H1 (cell line): ENCODE measurements at regions not wholly inside any gene's neighbourhood (a gene's known extent, or its start where the extent isn't known, plus 50 kb on each side); places are given as distances from the start of the nearest gene placed in this dataset.

Source experiments
- CTCF ChIA-PET: fragments of 300-600 bp; sonication (Branson Sonifier 250); formaldehyde crosslinking; loops from one replicate; lab custom pipeline; 2021; ENCODE audit not compliant: partially characterized antibody; lab: Charles Lee
- POLR2A ChIA-PET: fragments of 300-600 bp; sonication (Branson Sonifier 250); formaldehyde crosslinking; loops from one replicate; lab custom pipeline; 2021; ENCODE audit warnings: inconsistent platforms; ENCODE audit not compliant: partially characterized antibody; lab: Charles Lee
- DNase-seq, 2 experiments: peaks; one replicate each; pipeline versions ENCODE4 v3.0.0 to v3.0.0-alpha.2; 2010 to 2022; ENCODE audit warnings: low spot score in 2 of 2, low read depth in 1 of 2, mixed read lengths in 1 of 2
- FAIRE-seq: peaks from 2 replicates; lab custom pipeline; 2011; peaks lifted over from hg19 to GRCh38; lab: Jason Lieb, UNC
- H2AFZ ChIP-seq: 2 replicates; pipeline ENCODE4 v1.8.1; 2012; ENCODE audit warnings: low read length, inconsistent platforms
- H2AK5ac ChIP-seq: 2 replicates; pipeline ENCODE4 v1.6.1; 2013; ENCODE audit warnings: low read depth, low read length
- H2BK120ac ChIP-seq: replicated peaks from 2 replicates; pipeline ENCODE3; 2013; ENCODE audit warnings: low read depth, low read length, inconsistent platforms
- H2BK12ac ChIP-seq: 2 replicates; pipeline ENCODE4 v1.6.1; 2013; ENCODE audit warnings: low read depth, low read length
- H2BK15ac ChIP-seq: 2 replicates; pipeline ENCODE4 v1.6.1; 2013; ENCODE audit warnings: low read length
- H2BK20ac ChIP-seq: 2 replicates; pipeline ENCODE4 v1.6.1; 2013; ENCODE audit warnings: low read length
- H2BK5ac ChIP-seq: 2 replicates; pipeline ENCODE4 v1.6.1; 2013; ENCODE audit warnings: low read depth, low read length
- H3K14ac ChIP-seq: 2 replicates; pipeline ENCODE4 v1.6.1; 2013; ENCODE audit warnings: inconsistent platforms; ENCODE audit not compliant: insufficient read length
- H3K18ac ChIP-seq: 2 replicates; pipeline ENCODE4 v1.6.1; 2013; ENCODE audit warnings: low read length; ENCODE audit errors: extremely low read depth
- H3K23ac ChIP-seq: 2 replicates; pipeline ENCODE4 v1.6.1; 2013; ENCODE audit warnings: inconsistent platforms; ENCODE audit not compliant: insufficient read length
- H3K23me2 ChIP-seq: 2 replicates; pipeline ENCODE4 v1.6.1; 2013; ENCODE audit warnings: low read depth, low read length
- H3K27ac ChIP-seq: 2 replicates; pipeline ENCODE4 v1.6.1; 2011; ENCODE audit warnings: low read depth, low read length, inconsistent platforms
- H3K27me3 ChIP-seq, 4 experiments: replicated peaks in 1 of 4; 1 replicate in 1 of 4; 2 replicates in 3 of 4; pipeline versions ENCODE4 v1.6.1 to v1.8.1; 2011 to 2013; ENCODE audit warnings: low read length in 3 of 4, mild to moderate bottlenecking in 3 of 4, inconsistent platforms in 2 of 4, mixed read lengths in 2 of 4, moderate library complexity in 1 of 4; ENCODE audit not compliant: control insufficient read depth in 3 of 4, insufficient read depth in 3 of 4; ENCODE audit errors: extremely low read depth in 1 of 4
- H3K36me3 ChIP-seq, 4 experiments: 2 replicates each; pipeline versions ENCODE4 v1.6.1 to v1.8.1; 2011 to 2013; ENCODE audit warnings: mild to moderate bottlenecking in 4 of 4, low read length in 3 of 4, moderate library complexity in 2 of 4, control low read depth in 1 of 4, inconsistent platforms in 1 of 4; ENCODE audit not compliant: insufficient read depth in 4 of 4, control insufficient read depth in 2 of 4
- H3K4ac ChIP-seq: replicated peaks from 2 replicates; pipeline ENCODE3; 2013; ENCODE audit warnings: low read length, low read depth, mixed read lengths, inconsistent platforms; ENCODE audit not compliant: insufficient read length
- H3K4me1 ChIP-seq, 4 experiments: replicated peaks in 1 of 4; 1 replicate in 1 of 4; 2 replicates in 3 of 4; pipeline versions ENCODE4 v1.6.1 to v1.8.1; 2011 to 2013; ENCODE audit warnings: low read length in 3 of 4, inconsistent platforms in 2 of 4, mixed read lengths in 1 of 4; ENCODE audit not compliant: insufficient read depth in 4 of 4, control insufficient read depth in 3 of 4
- H3K4me2 ChIP-seq, 2 experiments: 2 replicates each; pipeline versions ENCODE4 v1.6.1 to v1.8.1; 2011 to 2013; ENCODE audit warnings: low read depth in 2 of 2, low read length in 2 of 2, control low read depth in 1 of 2, inconsistent platforms in 1 of 2, mild to moderate bottlenecking in 1 of 2; ENCODE audit not compliant: insufficient read depth in 1 of 2
- H3K4me3 ChIP-seq, 4 experiments: fragments of 200-600, 300-600 bp in 1 of 4; sonication (generic), shearing (Covaris generic), sonication (Bioruptor Twin) in 1 of 4; 2 replicates each; pipeline versions ENCODE4 v1.5.1 to v1.8.1; 2011 to 2016; ENCODE audit warnings: low read length in 4 of 4, low read depth in 3 of 4, control low read depth in 2 of 4, inconsistent platforms in 2 of 4, mild to moderate bottlenecking in 2 of 4, mixed read lengths in 1 of 4, moderate library complexity in 1 of 4; ENCODE audit not compliant: insufficient read depth in 2 of 4; ENCODE audit errors: extremely low read depth in 1 of 4
- H3K56ac ChIP-seq: replicated peaks from 2 replicates; pipeline ENCODE3; 2013; ENCODE audit warnings: low read depth, mild to moderate bottlenecking, mixed read lengths, low read length, inconsistent platforms; ENCODE audit not compliant: insufficient read length
- H3K79me1 ChIP-seq: 2 replicates; pipeline ENCODE4 v1.6.1; 2013; ENCODE audit warnings: low read depth, low read length, control low read depth
- H3K79me2 ChIP-seq, 2 experiments: 2 replicates each; pipeline versions ENCODE4 v1.6.1 to v1.8.1; 2012 to 2013; ENCODE audit warnings: low read length in 2 of 2, mild to moderate bottlenecking in 2 of 2, inconsistent platforms in 1 of 2; ENCODE audit not compliant: insufficient read depth in 2 of 2, control insufficient read depth in 1 of 2
- H3K9ac ChIP-seq, 4 experiments: replicated peaks in 1 of 4; 1 replicate in 1 of 4; 2 replicates in 3 of 4; pipeline versions ENCODE4 v1.6.1 to v1.8.1; 2011 to 2013; ENCODE audit warnings: low read depth in 3 of 4, low read length in 3 of 4, control low read depth in 2 of 4, mild to moderate bottlenecking in 2 of 4, moderate library complexity in 2 of 4, inconsistent platforms in 1 of 4; ENCODE audit errors: extremely low read depth in 1 of 4
- H3K9me3 ChIP-seq, 2 experiments: 2 replicates each; pipeline versions ENCODE4 v1.6.1 to v1.8.1; 2012 to 2013; ENCODE audit warnings: mild to moderate bottlenecking in 2 of 2, moderate library complexity in 2 of 2, control low read depth in 1 of 2, inconsistent platforms in 1 of 2, low read depth in 1 of 2, low read length in 1 of 2, mixed read lengths in 1 of 2; ENCODE audit not compliant: insufficient read depth in 2 of 2
- H4K20me1 ChIP-seq, 2 experiments: replicated peaks in 1 of 2; 2 replicates each; pipeline versions ENCODE3 to v1.8.1; 2011 to 2013; ENCODE audit warnings: inconsistent platforms in 2 of 2, low read length in 2 of 2, mild to moderate bottlenecking in 1 of 2; ENCODE audit not compliant: insufficient read depth in 2 of 2, control insufficient read depth in 1 of 2
- H4K5ac ChIP-seq: 2 replicates; pipeline ENCODE4 v1.6.1; 2013; ENCODE audit warnings: low read length, low read depth, mixed read lengths, inconsistent platforms; ENCODE audit not compliant: insufficient read length
- H4K8ac ChIP-seq: 2 replicates; pipeline ENCODE4 v1.8.0; 2013; ENCODE audit warnings: mild to moderate bottlenecking, moderate library complexity, low read length, inconsistent platforms; ENCODE audit not compliant: insufficient read depth; ENCODE audit errors: extremely low read depth
- H4K91ac ChIP-seq: replicated peaks from 2 replicates; pipeline ENCODE3; 2013; ENCODE audit warnings: low read length, mixed read lengths, inconsistent platforms; ENCODE audit not compliant: insufficient read length
- ATF2 ChIP-seq: IDR thresholded peaks from 2 replicates; pipeline ENCODE4 v1.6.1; 2012; ENCODE audit warnings: low read length, inconsistent platforms
- BCL11A ChIP-seq, 2 experiments: IDR thresholded peaks; one replicate each; pipeline ENCODE4 v1.6.1; 2011; ENCODE audit warnings: low read depth in 2 of 2, low read length in 2 of 2, mild to moderate bottlenecking in 2 of 2
- POLR2A ChIP-seq, 2 experiments: IDR thresholded peaks; 1 replicate in 1 of 2; 2 replicates in 1 of 2; pipeline ENCODE4 v1.6.1; 2011; ENCODE audit warnings: low read depth in 2 of 2, low read length in 2 of 2, mild to moderate bottlenecking in 2 of 2; ENCODE audit errors: control extremely low read depth in 1 of 2
- POLR2AphosphoS5 ChIP-seq: IDR thresholded peaks from 2 replicates; pipeline ENCODE4 v1.6.1; 2011; ENCODE audit warnings: low read depth, low read length
- RXRA ChIP-seq: IDR thresholded peaks from 2 replicates; pipeline ENCODE4 v1.6.1; 2011; ENCODE audit warnings: low read depth, mild to moderate bottlenecking, low read length, moderate library complexity; ENCODE audit not compliant: insufficient read depth
- SP4 ChIP-seq: IDR thresholded peaks from 2 replicates; pipeline ENCODE4 v1.6.1; 2012; ENCODE audit warnings: low read length, inconsistent platforms
- TAF1 ChIP-seq: IDR thresholded peaks from 2 replicates; pipeline ENCODE4 v1.6.1; 2011; ENCODE audit warnings: mild to moderate bottlenecking, low read depth, low read length
- TBP ChIP-seq: IDR thresholded peaks from 2 replicates; pipeline ENCODE4 v1.6.1; 2011; ENCODE audit warnings: low read depth, low read length, improper control_type of control experiment
- TEAD4 ChIP-seq: IDR thresholded peaks from 2 replicates; pipeline ENCODE4 v1.6.1; 2012; ENCODE audit warnings: low read depth, low read length, inconsistent platforms, mixed read lengths
- USF2 ChIP-seq: IDR thresholded peaks from 2 replicates; pipeline ENCODE4 v1.6.1; 2011; ENCODE audit warnings: low read length, improper control_type of control experiment
- WGBS, 2 experiments: shearing (Covaris generic) in 1 of 2; methylation state at CpG; one replicate each; pipeline versions ENCODE4 v1.1.6 to v1.1.7; 2013 to 2015; ENCODE audit warnings: low lambda C conversion rate in 2 of 2, mixed read lengths in 2 of 2, inconsistent platforms in 1 of 2, low coverage in 1 of 2, missing lambda C conversion rate in 1 of 2; ENCODE audit not compliant: insufficient replicate concordance in 2 of 2, insufficient coverage in 1 of 2, insufficient read length in 1 of 2; ENCODE audit errors: extremely low coverage in 1 of 2, missing lambda C conversion rate in 1 of 2; 5-methylcytosine and 5-hydroxymethylcytosine counted together

- Histone ChIP-seq H4K20me1 (no peaks in the 10 kb centered on the region), H3K18ac (no peak overlapping the region), H2BK12ac (no peak overlapping the region), H3K23me2 (no peaks in the 10 kb centered on the region; the same call in 1 of the 2 replicates), H2BK20ac (no peak overlapping the region), H2BK5ac (no peak overlapping the region), H3K9me3 (no peaks in the 10 kb centered on the region), H3K14ac (no peak overlapping the region), H2BK120ac (no peak overlapping the region), H2AK5ac (no peak overlapping the region), H3K4me2 (no peak overlapping the region), H3K56ac (no peak overlapping the region), H4K8ac (no peak overlapping the region), H4K5ac (no peak overlapping the region), H3K27me3 (no peaks in the 10 kb centered on the region), H3K79me2 (no peaks in the 10 kb centered on the region), H3K79me1 (no peaks in the 10 kb centered on the region), H2BK15ac (no peak overlapping the region), H3K4me3 (no peak overlapping the region), H2AFZ (no peak overlapping the region), H3K4ac (no peak overlapping the region), H3K9ac (no peak overlapping the region), H3K27ac (no peak overlapping the region), H4K91ac (no peak overlapping the region), H3K23ac (no peak overlapping the region), H3K4me1 (no peaks in the 10 kb centered on the region), H3K36me3 (no peaks in the 10 kb centered on the region; a peak in 1 of 8 replicates)
- FAIRE-seq (no peak), DNase-seq (no peak)
- ChIA-PET POLR2A (no interaction called here), CTCF (interaction anchor here (0.7 to 0.9 kb wide), 2 partner anchors 15 to 94 kb away, joined by 3 to 4 read pairs; no protein-coding TSS in a partner anchor)
- 81% methylated on average over 3 of the region's 3 CpGs; no CpG with 5 or more reads in 1 of the 2 experiments for WGBS, 2 experiments
- TF ChIP-seq TEAD4: no peak
- TF ChIP-seq USF2: no peak
- no peak for TF ChIP-seq ATF2
- no peak for TF ChIP-seq RXRA
- no peak for TF ChIP-seq POLR2AphosphoS5
- no peak for TF ChIP-seq TAF1
- TF ChIP-seq BCL11A (IDR thresholded peaks at IDR 0.05; ENCODE audit: low read depth in 2 of 2, low read length in 2 of 2): no peak
- no peak for TF ChIP-seq POLR2A (IDR thresholded peaks at IDR 0.05; ENCODE audit: control extremely low read depth in 1 of 2, low read depth in 2 of 2, low read length in 2 of 2)
- no peak for TF ChIP-seq SP4
- no peak for TF ChIP-seq TBP
These were observed 90.7 kb upstream of the DPT start for GRCh38 chr1:168819668-168820067.
